Heart right ventricle (tissue), 16 donors: ENCODE measurements at regions not wholly inside any gene's neighbourhood (a gene's known extent, or its start where the extent isn't known, plus 50 kb on each side); places are given as distances from the start of the nearest gene placed in this dataset.

Source experiments
- ATAC-seq, 8 donors: fragments of 200-7000 bp; cut with Tn5 transposase; one replicate each; pipeline ENCODE4 v1.9.1; 2020; ENCODE audit warnings: mild to moderate bottlenecking in 8 of 8, moderate library complexity in 8 of 8, moderate number of reproducible peaks in 1 of 8
- DNase-seq, 2 donors: peaks; one replicate each; pipeline ENCODE4 v3.0.0-alpha.2; 2020
- H3K27ac ChIP-seq, 10 donors: fragments of 200-600 bp; sonication (generic) in 2 of 10; one replicate each; pipeline versions ENCODE4 v1.5.0 to v1.8.0; 2020 to 2022; ENCODE audit warnings: mild to moderate bottlenecking in 3 of 10
- H3K27me3 ChIP-seq, 7 donors: fragments of 200-600 bp; one replicate each; pipeline ENCODE4 v1.8.0; 2021 to 2022; ENCODE audit warnings: mild to moderate bottlenecking in 2 of 7
- H3K36me3 ChIP-seq, 9 donors: fragments of 200-600 bp; sonication (generic) in 1 of 9; one replicate each; pipeline versions ENCODE4 v1.5.0 to v1.8.0; 2020 to 2022; ENCODE audit warnings: mild to moderate bottlenecking in 2 of 9
- H3K4me1 ChIP-seq, 9 donors: fragments of 200-600 bp; sonication (generic) in 1 of 9; one replicate each; pipeline versions ENCODE4 v1.5.0 to v1.8.0; 2020 to 2022; ENCODE audit warnings: mild to moderate bottlenecking in 4 of 9
- H3K4me3 ChIP-seq, 10 donors: fragments of 200-600 bp; sonication (generic) in 2 of 10; one replicate each; pipeline versions ENCODE4 v1.5.0 to v1.8.0; 2020 to 2022; ENCODE audit warnings: mild to moderate bottlenecking in 7 of 10, moderate library complexity in 2 of 10
- H3K9me3 ChIP-seq, 11 donors: fragments of 200-600 bp in 10 of 11; sonication (generic) in 2 of 11; one replicate each; pipeline versions ENCODE4 v1.5.0 to v1.8.0; 2013 to 2022; ENCODE audit warnings: mild to moderate bottlenecking in 2 of 11, control low read depth in 1 of 11, moderate library complexity in 1 of 11
- WGBS, 2 donors: extraction: QIAGEN DNeasy Blood & Tissue Kit; methylation state at CpG; one replicate each; pipeline ENCODE4 v1.1.7; 2013; ENCODE audit warnings: inconsistent platforms in 1 of 2; 5-methylcytosine and 5-hydroxymethylcytosine counted together
- intact Hi-C, 10 donors: fragments of 100-400 bp; cut with DNase I; formaldehyde crosslinking; loops; one replicate each; pipeline versions ENCODE4 v1.11.1 to v1.14.2; 2022
- TF ChIP-seq, protein P1 (sequence below), 9 donors: fragments of 200-600 bp; sonication (generic) in 2 of 9; IDR thresholded peaks; one replicate each; pipeline versions ENCODE4 v1.5.0 to v1.8.0; 2021 to 2022; ENCODE audit warnings: antibody characterized with exemption in 9 of 9, mild to moderate bottlenecking in 5 of 9, moderate library complexity in 1 of 9
- donor health status: Arrhythmogenic right ventricular cardiomyopathy.
- donor health status: ischemic (EF 13 %, LVEDD 7.1; RV severe dilation, severe dysfunction).
- donor health status: healthy with polysubstance abuse.
- donor health status: DM: no; HTN: yes; CAD: no.
- donor health status: DM: no; HTN: no; CAD: no.
- donor health status: ischemic (EF 25% LVEDD 6.9; RV normal size, moderate dysfunction).
- donor health status: ischemic (EF 25% LVEDD 5.7; RV mildly dilated, moderate dysfunction).
- donor health status: healthy.
- donor health status: DM: yes; HTN: yes; CAD: no.
- donor health status: Ischemic cardiomyopathy.
- donor health status: ischemic (EF 35%, LVEDD 5.7; RV mildly dilated, moderate dysfunction).
- donor health status: nonischemic (EF 11% LVEDD 7.7; RV severe dilation, severe dysfunction).
- donor health status: DM: yes; HTN: yes; CAD: no.
- donor health status: PGD.
- donor health status: ischemic (EF 29% LVEDD 5.4; RV normal size, mild dysfunction).
- donor health status: nonischemic (EF 23%, LVEDD 6.1; RV moderate dilation, normal function).

DNA sequence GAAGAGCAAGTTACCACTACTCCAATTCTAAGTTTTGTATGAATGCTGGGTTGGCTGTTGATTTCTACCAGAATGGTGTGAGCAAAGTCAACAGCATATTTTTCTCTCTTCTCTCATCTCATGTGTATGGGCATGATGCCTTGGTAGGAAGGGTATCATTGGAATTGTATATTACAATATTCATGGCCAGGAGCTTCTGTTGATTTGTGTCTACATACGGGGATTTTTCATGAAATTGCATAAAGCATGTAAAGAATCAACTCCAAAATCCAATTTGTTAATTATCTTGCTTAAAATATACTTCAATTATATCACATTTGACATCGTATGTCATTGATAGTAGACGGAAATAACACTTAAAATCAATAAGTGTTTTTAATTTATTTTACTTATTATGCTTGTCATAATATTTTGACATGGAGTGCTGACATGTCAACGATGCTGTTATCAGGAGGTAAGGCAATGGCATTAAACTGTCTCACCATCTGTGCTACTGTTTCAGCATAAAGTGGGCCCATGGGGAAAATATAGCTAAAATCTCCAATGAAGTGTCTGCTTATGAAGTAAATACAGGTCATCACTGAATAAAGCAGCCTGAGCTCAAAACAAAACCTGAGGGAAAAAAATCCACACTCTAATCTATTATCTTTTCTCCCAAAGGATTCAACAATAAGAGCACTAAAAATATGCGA is 142.2 kb upstream of the NBPF11 start:
- H3K27ac ChIP-seq: no peak overlapping the region

DNA sequence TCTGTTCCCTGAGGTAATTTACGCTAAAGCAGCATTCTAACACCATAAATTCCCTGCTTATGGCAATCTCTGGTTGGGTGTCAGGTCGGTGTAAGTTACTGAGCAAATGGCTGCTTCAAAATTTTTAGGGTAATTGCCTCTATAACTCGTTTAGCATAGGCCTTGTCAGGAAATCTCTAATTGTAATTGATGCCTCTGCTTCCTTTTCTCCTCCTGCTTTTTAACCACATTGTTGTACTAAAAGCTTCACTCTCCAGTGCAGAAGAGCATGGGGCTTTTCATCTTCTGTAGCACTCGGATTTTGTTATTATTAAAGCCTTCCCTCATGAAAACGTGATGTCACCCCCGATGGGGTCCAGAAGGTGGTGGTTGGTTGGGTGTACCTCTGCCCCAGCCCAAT is 141.6 kb upstream of the NBPF11 start:
- ATAC-seq (no peak), DNase-seq (no peak)
- TF ChIP-seq, protein P1, sequence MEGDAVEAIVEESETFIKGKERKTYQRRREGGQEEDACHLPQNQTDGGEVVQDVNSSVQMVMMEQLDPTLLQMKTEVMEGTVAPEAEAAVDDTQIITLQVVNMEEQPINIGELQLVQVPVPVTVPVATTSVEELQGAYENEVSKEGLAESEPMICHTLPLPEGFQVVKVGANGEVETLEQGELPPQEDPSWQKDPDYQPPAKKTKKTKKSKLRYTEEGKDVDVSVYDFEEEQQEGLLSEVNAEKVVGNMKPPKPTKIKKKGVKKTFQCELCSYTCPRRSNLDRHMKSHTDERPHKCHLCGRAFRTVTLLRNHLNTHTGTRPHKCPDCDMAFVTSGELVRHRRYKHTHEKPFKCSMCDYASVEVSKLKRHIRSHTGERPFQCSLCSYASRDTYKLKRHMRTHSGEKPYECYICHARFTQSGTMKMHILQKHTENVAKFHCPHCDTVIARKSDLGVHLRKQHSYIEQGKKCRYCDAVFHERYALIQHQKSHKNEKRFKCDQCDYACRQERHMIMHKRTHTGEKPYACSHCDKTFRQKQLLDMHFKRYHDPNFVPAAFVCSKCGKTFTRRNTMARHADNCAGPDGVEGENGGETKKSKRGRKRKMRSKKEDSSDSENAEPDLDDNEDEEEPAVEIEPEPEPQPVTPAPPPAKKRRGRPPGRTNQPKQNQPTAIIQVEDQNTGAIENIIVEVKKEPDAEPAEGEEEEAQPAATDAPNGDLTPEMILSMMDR (IDR thresholded peaks at IDR 0.05): no peak
- WGBS, 2 donors: 68 to 78% methylated on average over 6 of the region's 6 CpGs
- Histone ChIP-seq H3K4me3 (no peak overlapping the region), H3K27me3 (peaks cover 0 to 23% (median 8%) of the 10 kb centered on the region in 7 donors), H3K36me3 (no peaks in the 10 kb centered on the region), H3K27ac (no peak overlapping the region), H3K4me1 (no peaks in the 10 kb centered on the region), H3K9me3 (peaks cover 0 to 5% (median 0%) of the 10 kb centered on the region in 11 donors)
- intact Hi-C loops: no loop called here

More for the DNA sequence above, 142.2 kb upstream of the NBPF11 start:
- DNase-seq (no peak), ATAC-seq (no peak)
- no peaks in the 10 kb centered on the region for H3K4me1 ChIP-seq
- H3K36me3 ChIP-seq: no peaks in the 10 kb centered on the region
- H3K27me3 ChIP-seq: peaks cover 0 to 20% (median 8%) of the 10 kb centered on the region in 7 donors
- no peak overlapping the region for H3K4me3 ChIP-seq
- peaks cover 0 to 5% (median 0%) of the 10 kb centered on the region in 11 donors for H3K9me3 ChIP-seq
- TF ChIP-seq, protein P1 (IDR thresholded peaks at IDR 0.05): no peak
- 50 to 57% methylated on average over 5 of the region's 5 CpGs for WGBS, 2 donors
- intact Hi-C loops: no loop called here

DNA sequence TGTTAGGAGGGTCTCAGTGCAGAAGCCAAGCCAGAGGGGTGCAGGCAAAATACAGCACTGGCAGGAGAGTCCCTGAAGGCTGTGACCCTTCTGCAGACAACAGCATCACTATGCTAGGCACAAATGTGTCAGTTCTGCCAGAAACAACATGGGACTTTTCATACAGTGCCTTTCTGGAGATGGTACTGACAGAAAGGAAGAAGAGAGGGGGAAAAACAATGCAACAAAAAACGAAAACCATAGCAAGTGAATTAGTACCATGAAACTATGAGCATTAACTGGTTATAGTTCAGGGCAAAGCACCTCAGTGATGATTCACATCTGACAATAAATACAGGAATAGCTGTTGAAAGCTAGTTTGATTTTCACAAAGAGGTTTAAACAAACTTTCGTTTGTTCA is 140.8 kb upstream of the NBPF11 start:
- no peak overlapping the region for H3K27ac ChIP-seq
- DNase-seq: no peak
- H3K4me1 ChIP-seq: no peaks in the 10 kb centered on the region
- peaks cover 0 to 4% (median 0%) of the 10 kb centered on the region in 11 donors for H3K9me3 ChIP-seq
- TF ChIP-seq, protein P1 (IDR thresholded peaks at IDR 0.05): no peak
- intact Hi-C loops: no loop called here
- H3K27me3 ChIP-seq: peaks cover 0 to 30% (median 13%) of the 10 kb centered on the region in 7 donors
- no peaks in the 10 kb centered on the region for H3K36me3 ChIP-seq
- WGBS, 2 donors: 80 to 86% methylated on average over 2 of the region's 2 CpGs
- H3K4me3 ChIP-seq: no peak overlapping the region
- no peak for ATAC-seq

DNA sequence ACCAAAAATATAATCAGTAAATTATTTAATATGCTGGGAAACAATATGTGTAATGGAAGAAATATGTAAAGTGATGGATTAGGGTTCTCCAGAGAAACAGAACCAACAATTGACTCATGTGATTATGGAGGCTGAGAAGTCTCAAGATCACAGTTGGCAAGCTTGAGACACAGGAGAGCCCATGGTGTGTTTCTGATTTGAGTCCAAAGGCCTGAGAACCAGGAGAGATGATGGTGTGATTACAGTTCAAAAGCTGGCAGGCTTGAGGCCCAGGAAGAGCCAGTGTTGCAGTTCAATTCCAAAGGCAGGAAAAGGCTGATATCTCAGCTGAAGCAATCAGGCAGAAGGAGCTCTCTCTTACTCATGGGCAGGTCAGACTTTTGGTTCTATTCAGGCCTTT is 138.8 kb upstream of the NBPF11 start:
- DNase-seq: no peak
- Histone ChIP-seq H3K36me3 (no peaks in the 10 kb centered on the region), H3K27me3 (peaks cover 0 to 36% (median under 1%) of the 10 kb centered on the region in 7 donors), H3K4me3 (no peak overlapping the region), H3K4me1 (no peaks in the 10 kb centered on the region), H3K27ac (no peak overlapping the region), H3K9me3 (no peaks in the 10 kb centered on the region)
- no peak for ATAC-seq
- intact Hi-C loops: no loop called here
- TF ChIP-seq, protein P1 (IDR thresholded peaks at IDR 0.05): no peak
